ENCODE measurements at regions not wholly inside any gene's neighbourhood (a gene's known extent, or its start where the extent isn't known, plus 50 kb on each side); places are given as distances from the start of the nearest gene placed in this dataset.

DNA sequence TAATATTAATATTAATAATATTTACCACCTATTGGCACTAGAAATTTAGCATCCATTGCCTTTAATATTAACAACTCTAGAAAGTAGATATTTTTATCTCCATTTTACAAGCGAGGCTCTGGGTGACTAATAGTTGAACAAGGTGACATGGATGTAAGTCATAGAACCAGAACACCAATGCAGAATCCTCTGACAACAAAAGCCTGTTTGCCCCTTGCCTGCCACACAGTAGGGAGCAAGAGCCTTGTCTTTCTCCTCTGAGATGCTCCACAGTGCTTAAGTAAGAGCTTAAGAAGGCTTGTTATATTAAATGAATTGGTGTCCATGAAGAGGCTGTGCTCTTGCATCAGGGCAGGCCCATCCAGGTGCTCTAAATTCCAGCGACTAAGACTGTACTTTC is 51.2 kb upstream of the LBX1 start:
- TF ChIP-seq CTCF (conservative IDR thresholded peaks at IDR 0.05): no peak
- TF ChIP-seq ZFX (IDR thresholded peaks at IDR 0.05): no peak
